WERI-Rb-1 (cell line): ENCODE measurements at regions not wholly inside any gene's neighbourhood (a gene's known extent, or its start where the extent isn't known, plus 50 kb on each side); places are given as distances from the start of the nearest gene placed in this dataset.

ENCODE experiments used
- DNase-seq: peaks from one replicate; pipeline ENCODE4 v3.0.0-alpha.2; 2020
- H3K27ac ChIP-seq: fragments of 250-450 bp; sonication (Bioruptor Pico); 2 replicates; pipeline ENCODE4 v1.5.1; 2020; ENCODE audit warnings: mild to moderate bottlenecking, moderate library complexity
- H3K27me3 ChIP-seq: fragments of 250-450 bp; sonication (Bioruptor Pico); 2 replicates; pipeline ENCODE4 v1.5.1; 2021; ENCODE audit warnings: mild to moderate bottlenecking, low read depth, moderate library complexity; ENCODE audit not compliant: insufficient read depth, severe bottlenecking
- H3K36me3 ChIP-seq: fragments of 250-450 bp; sonication (Bioruptor Pico); 2 replicates; pipeline ENCODE4 v1.5.1; 2020; ENCODE audit warnings: mild to moderate bottlenecking, moderate library complexity
- H3K4me3 ChIP-seq: 2 replicates; pipeline ENCODE4 v1.5.1; 2011; ENCODE audit warnings: low read depth, mild to moderate bottlenecking, control low read depth, low read length
- H3K9me3 ChIP-seq: fragments of 250-450 bp; sonication (Bioruptor Pico); 2 replicates; pipeline ENCODE4 v1.5.1; 2021; ENCODE audit warnings: mild to moderate bottlenecking, moderate library complexity; ENCODE audit not compliant: severe bottlenecking
- CTCF ChIP-seq: IDR thresholded peaks from 2 replicates; pipeline ENCODE4 v1.5.1; 2011; ENCODE audit warnings: low read depth, mild to moderate bottlenecking, control low read depth, inconsistent platforms, low read length

- H3K27me3 ChIP-seq: no peaks in the 10 kb centered on the region
- H3K27ac ChIP-seq: no peak overlapping the region
- no peaks in the 10 kb centered on the region for H3K36me3 ChIP-seq
- H3K4me3 ChIP-seq: no peak overlapping the region
- no peaks in the 10 kb centered on the region for H3K9me3 ChIP-seq
- no peak for TF ChIP-seq CTCF
- DNase-seq: no peak
These were observed 101.4 kb upstream of the GOLIM4 start for GRCh38 chr3:168197162-168197561.

- H3K4me3 ChIP-seq: no peak overlapping the region
- no peaks in the 10 kb centered on the region for H3K36me3 ChIP-seq
- no peaks in the 10 kb centered on the region for H3K27me3 ChIP-seq
- no peak overlapping the region for H3K27ac ChIP-seq
- no peak for DNase-seq
- TF ChIP-seq CTCF: no peak
- H3K9me3 ChIP-seq: no peaks in the 10 kb centered on the region
These were observed 96.1 kb upstream of the GOLIM4 start for GRCh38 chr3:168191856-168192255.

GRCh38 chr3:168187233-168187632 is 91.5 kb upstream of the GOLIM4 start:
- TF ChIP-seq CTCF: no peak
- Histone ChIP-seq H3K4me3 (no peak overlapping the region), H3K27ac (no peak overlapping the region), H3K9me3 (no peaks in the 10 kb centered on the region), H3K27me3 (no peaks in the 10 kb centered on the region), H3K36me3 (no peaks in the 10 kb centered on the region)
- DNase-seq: no peak

GRCh38 chr3:168186293-168186983 is 90.7 kb upstream of the GOLIM4 start:
- DNase-seq: no peak
- Histone ChIP-seq H3K27ac (no peak overlapping the region), H3K36me3 (no peaks in the 10 kb centered on the region), H3K4me3 (no peak overlapping the region), H3K27me3 (no peaks in the 10 kb centered on the region), H3K9me3 (no peaks in the 10 kb centered on the region)
- no peak for TF ChIP-seq CTCF

GRCh38 chr3:168183774-168184173 is 88.0 kb upstream of the GOLIM4 start:
- H3K9me3 ChIP-seq: no peaks in the 10 kb centered on the region
- H3K36me3 ChIP-seq: no peaks in the 10 kb centered on the region
- H3K27ac ChIP-seq: no peak overlapping the region
- no peak for DNase-seq
- TF ChIP-seq CTCF: no peak
- H3K4me3 ChIP-seq: no peak overlapping the region
- H3K27me3 ChIP-seq: no peaks in the 10 kb centered on the region

- no peaks in the 10 kb centered on the region for H3K36me3 ChIP-seq
- H3K9me3 ChIP-seq: no peaks in the 10 kb centered on the region
- H3K27ac ChIP-seq: no peak overlapping the region
- H3K4me3 ChIP-seq: no peak overlapping the region
- no peak for DNase-seq
- TF ChIP-seq CTCF: no peak
- H3K27me3 ChIP-seq: no peaks in the 10 kb centered on the region
These were observed 73.0 kb upstream of the GOLIM4 start for GRCh38 chr3:168168743-168169142.
